ENCODE measurements at regions not wholly inside any gene's neighbourhood (a gene's known extent, or its start where the extent isn't known, plus 50 kb on each side); places are given as distances from the start of the nearest gene placed in this dataset.

DNA sequence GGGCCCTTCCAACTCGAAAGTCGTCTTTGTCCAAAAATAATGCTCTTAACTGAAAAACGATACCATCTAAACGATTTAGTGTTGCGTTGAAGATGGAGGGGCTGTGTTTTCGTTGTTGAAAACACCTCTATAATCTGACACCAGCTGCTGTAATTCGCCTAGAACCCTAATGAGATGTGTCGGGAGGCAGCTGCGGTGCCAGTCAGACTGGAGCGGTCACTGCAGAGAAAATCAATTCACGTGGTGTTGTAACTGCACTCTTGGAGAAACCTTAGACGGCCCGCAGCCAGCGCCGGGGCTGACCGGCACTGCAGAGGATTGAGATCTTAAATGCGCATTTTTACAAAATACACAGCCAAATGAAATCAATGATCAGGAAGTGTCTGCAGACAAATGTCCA is 339.1 kb downstream of the ZNF536 start:
- no peak for DNase-seq (ENCODE audit: low read depth in 1 of 2, low spot score in 1 of 2)
- no peaks in the 10 kb centered on the region for H3K27me3 ChIP-seq (ENCODE audit: insufficient read depth, poor library complexity, severe bottlenecking)
- H3K27ac ChIP-seq (replicated peaks) = no peak overlapping the region
- TF ChIP-seq GABPA (IDR thresholded peaks at IDR 0.05; ENCODE audit: low read depth) (no peak), CTCF (IDR thresholded peaks at IDR 0.05; ENCODE audit: insufficient read depth, low read length) (no peak)
- no peak overlapping the region for H3K4me3 ChIP-seq (replicated peaks; ENCODE audit: insufficient read depth, low read length)

- TF ChIP-seq CTCF (IDR thresholded peaks at IDR 0.05; ENCODE audit: insufficient read depth, low read length) = no peak
- TF ChIP-seq POLR2AphosphoS5 (IDR thresholded peaks at IDR 0.05; ENCODE audit: low read depth) = no peak
- TF ChIP-seq GABPA (IDR thresholded peaks at IDR 0.05; ENCODE audit: low read depth) = no peak
- TF ChIP-seq SPI1 (IDR thresholded peaks at IDR 0.05; ENCODE audit: borderline replicate concordance, low read depth) = no peak
- no peak for TF ChIP-seq REST (IDR thresholded peaks at IDR 0.05; ENCODE audit: insufficient replicate concordance, low read depth)
- H3K4me3 ChIP-seq (replicated peaks; ENCODE audit: insufficient read depth, low read length) = no peak overlapping the region
- no peaks in the 10 kb centered on the region for H3K27me3 ChIP-seq (ENCODE audit: insufficient read depth, poor library complexity, severe bottlenecking)
- no peak overlapping the region for H3K27ac ChIP-seq (replicated peaks)
- DNase-seq (ENCODE audit: low read depth in 1 of 2, low spot score in 1 of 2) = no peak
These were observed 338.5 kb downstream of the ZNF536 start for GRCh38 chr19:30710721-30711120.

DNA sequence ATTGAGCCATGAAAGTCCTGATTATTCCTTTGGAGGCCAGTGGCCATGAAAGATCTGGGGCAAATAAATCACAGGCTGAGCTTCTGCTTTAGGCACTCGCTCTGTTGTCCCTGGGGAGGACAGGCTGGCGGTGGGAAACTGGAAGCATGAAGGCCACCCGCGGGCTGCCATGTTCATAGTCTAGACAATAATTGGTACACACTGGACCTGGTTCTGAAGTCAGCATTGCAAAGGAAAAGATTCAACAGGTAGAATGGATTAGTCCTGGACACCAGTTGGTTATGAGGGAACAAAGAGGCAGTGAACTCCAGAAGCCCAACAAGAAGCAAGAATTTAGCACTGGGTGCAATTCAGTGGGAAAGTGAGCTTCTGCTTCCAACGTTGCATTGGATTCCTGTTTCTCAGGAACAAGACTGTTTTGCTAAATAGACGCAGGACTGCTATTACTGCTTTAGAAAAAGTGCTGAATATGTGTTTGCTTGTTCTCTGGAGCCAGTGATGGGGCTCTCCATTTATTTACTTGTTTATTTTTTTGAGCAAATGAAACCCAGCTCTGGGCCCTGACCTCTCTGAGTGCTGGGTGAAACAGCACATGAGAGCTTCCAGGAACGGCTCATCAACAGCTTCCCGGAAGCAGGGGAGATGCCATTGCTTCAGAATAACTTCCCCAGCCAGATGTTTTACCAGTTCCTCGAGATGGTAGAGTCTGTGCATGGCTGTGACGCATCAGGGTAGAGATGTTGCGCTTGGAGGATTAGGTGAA is 336.4 kb downstream of the ZNF536 start:
- Histone ChIP-seq H3K4me3 (replicated peaks; ENCODE audit: insufficient read depth, low read length) (no peak overlapping the region), H3K27ac (replicated peaks) (no peak overlapping the region), H3K27me3 (ENCODE audit: insufficient read depth, poor library complexity, severe bottlenecking) (no peaks in the 10 kb centered on the region)
- TF ChIP-seq SPI1 (IDR thresholded peaks at IDR 0.05; ENCODE audit: borderline replicate concordance, low read depth) (no peak), REST (IDR thresholded peaks at IDR 0.05; ENCODE audit: insufficient replicate concordance, low read depth) (no peak), POLR2AphosphoS5 (IDR thresholded peaks at IDR 0.05; ENCODE audit: low read depth) (no peak), GABPA (IDR thresholded peaks at IDR 0.05; ENCODE audit: low read depth) (no peak), CTCF (IDR thresholded peaks at IDR 0.05; ENCODE audit: insufficient read depth, low read length) (no peak)
- DNase-seq (ENCODE audit: low read depth in 1 of 2, low spot score in 1 of 2) = no peak
